ENCODE measurements at regions not wholly inside any gene's neighbourhood (a gene's known extent, or its start where the extent isn't known, plus 50 kb on each side); places are given as distances from the start of the nearest gene placed in this dataset.

DNA sequence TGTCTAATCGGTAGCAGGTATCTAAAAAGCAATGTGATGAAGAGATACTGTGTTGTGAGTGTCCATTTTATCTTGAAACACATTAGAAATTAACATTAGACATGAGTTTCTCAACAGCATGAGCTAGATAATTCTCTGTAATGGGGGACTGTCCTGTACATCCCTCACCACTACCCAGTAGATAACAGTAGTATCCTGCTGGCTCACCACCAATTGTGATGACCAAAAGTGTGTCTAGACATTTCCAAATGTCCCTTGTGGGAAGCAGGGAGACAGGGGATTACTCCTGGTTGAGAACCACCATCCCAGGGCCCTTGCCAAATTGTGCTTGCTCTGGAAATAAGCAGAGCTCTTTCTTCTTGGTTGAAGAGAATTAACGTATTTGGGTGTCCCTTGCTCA lies 239.3 kb downstream of the IRS1 start:
- no peak overlapping the region for H3K4me3 ChIP-seq (ENCODE audit: low read depth, low read length)
- no peaks in the 10 kb centered on the region for H3K27me3 ChIP-seq (ENCODE audit: control insufficient read depth, insufficient read depth, low read length)
- no peaks in the 10 kb centered on the region for H3K9me3 ChIP-seq (ENCODE audit: control insufficient read depth, insufficient read depth, low read length)
- H3K4me1 ChIP-seq (ENCODE audit: control insufficient read depth, insufficient read depth, low read length) = no peaks in the 10 kb centered on the region
- H3K36me3 ChIP-seq (ENCODE audit: control insufficient read depth, insufficient read depth, low read length) = no peaks in the 10 kb centered on the region
- no peak overlapping the region for H3K9ac ChIP-seq (ENCODE audit: low read depth, low read length)

DNA sequence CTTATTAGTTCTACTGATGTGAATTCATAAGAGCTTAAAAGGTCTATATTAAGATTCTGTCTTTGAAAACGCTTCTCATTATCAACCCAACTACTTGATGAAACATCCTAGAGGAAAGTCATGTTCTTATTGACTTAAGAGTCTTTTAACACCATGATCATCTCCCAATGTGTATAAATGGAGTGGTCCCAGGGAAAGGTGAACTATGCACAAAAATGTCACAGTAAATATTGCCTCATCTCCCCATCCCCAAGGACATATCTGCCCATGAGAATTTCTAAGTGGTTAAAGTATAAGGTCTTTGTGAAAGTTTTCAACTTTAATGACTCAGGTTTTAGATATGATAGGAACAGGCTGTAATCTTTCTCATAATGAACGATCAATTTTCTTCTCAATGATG lies 240.1 kb downstream of the IRS1 start:
- no peak overlapping the region for H3K9ac ChIP-seq (ENCODE audit: low read depth, low read length)
- no peaks in the 10 kb centered on the region for H3K27me3 ChIP-seq (ENCODE audit: control insufficient read depth, insufficient read depth, low read length)
- no peak overlapping the region for H3K4me3 ChIP-seq (ENCODE audit: low read depth, low read length)
- no peaks in the 10 kb centered on the region for H3K9me3 ChIP-seq (ENCODE audit: control insufficient read depth, insufficient read depth, low read length)
- H3K4me1 ChIP-seq (ENCODE audit: control insufficient read depth, insufficient read depth, low read length) = no peaks in the 10 kb centered on the region
- no peaks in the 10 kb centered on the region for H3K36me3 ChIP-seq (ENCODE audit: control insufficient read depth, insufficient read depth, low read length)

DNA sequence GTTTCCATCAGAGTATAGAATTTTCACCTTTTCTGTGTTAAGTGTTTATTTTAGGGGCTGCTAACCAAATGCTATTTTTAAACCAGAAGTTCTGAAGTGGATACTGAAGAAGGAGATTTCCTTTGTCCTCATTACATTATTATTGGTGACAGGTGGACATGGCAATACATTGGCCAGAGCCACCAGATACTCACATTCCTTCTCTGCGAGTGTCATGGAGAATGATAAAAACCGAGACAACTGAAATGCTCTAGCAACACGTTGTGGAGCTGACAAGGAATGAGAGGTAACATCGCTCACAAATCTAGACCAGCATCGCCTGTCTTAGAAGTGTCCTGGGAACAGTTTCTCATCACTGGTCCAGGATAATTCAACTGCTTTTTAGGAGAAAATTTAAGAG lies 241.2 kb downstream of the IRS1 start:
- Histone ChIP-seq H3K36me3 (ENCODE audit: control insufficient read depth, insufficient read depth, low read length) (no peaks in the 10 kb centered on the region), H3K9ac (ENCODE audit: low read depth, low read length) (no peak overlapping the region), H3K4me3 (ENCODE audit: low read depth, low read length) (no peak overlapping the region), H3K27me3 (ENCODE audit: control insufficient read depth, insufficient read depth, low read length) (no peaks in the 10 kb centered on the region), H3K4me1 (ENCODE audit: control insufficient read depth, insufficient read depth, low read length) (no peaks in the 10 kb centered on the region), H3K9me3 (ENCODE audit: control insufficient read depth, insufficient read depth, low read length) (no peaks in the 10 kb centered on the region)

DNA sequence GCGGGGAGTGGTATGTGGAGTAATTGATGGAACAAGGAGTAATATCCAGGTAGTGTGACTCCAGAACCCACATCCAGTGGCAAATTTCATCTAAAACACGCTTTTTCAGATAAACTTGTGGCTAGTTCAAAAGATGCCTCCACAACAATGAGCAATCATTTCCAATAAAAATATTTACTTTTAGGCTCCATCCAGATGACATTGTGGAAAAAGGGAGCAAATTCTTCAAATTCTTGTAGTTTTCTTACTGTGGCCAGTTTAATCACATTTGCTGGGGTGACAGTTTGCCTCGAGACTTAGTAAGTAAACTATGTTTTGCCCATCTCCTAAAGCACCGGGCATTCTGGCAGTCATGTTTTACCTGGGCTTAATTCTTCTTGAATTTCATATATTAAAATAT lies 243.6 kb downstream of the IRS1 start:
- no peak overlapping the region for H3K9ac ChIP-seq (ENCODE audit: low read depth, low read length)
- no peaks in the 10 kb centered on the region for H3K27me3 ChIP-seq (ENCODE audit: control insufficient read depth, insufficient read depth, low read length)
- peaks cover 4% of the 10 kb centered on the region for H3K4me1 ChIP-seq (ENCODE audit: control insufficient read depth, insufficient read depth, low read length)
- no peak overlapping the region for H3K4me3 ChIP-seq (ENCODE audit: low read depth, low read length)
- H3K9me3 ChIP-seq (ENCODE audit: control insufficient read depth, insufficient read depth, low read length) = no peaks in the 10 kb centered on the region
- H3K36me3 ChIP-seq (ENCODE audit: control insufficient read depth, insufficient read depth, low read length) = no peaks in the 10 kb centered on the region

DNA sequence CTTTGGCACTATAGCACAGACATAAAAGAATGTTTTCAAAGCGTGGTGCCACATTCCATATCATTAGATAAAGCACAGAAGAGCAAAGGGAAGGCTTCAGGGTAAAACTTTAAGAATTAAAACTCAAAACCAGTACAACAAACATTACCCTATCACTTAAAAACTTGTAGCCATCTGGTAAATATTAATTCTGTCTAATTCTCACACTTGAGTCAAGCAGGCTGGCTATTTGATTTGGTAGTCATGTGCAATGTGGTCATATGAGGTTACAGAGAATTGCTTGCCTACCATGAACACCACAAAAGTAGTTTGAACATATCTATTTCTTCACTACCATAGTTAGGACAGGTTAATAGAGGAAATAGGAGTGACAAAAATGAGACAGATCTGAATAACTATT lies 244.9 kb downstream of the IRS1 start:
- Histone ChIP-seq H3K4me3 (ENCODE audit: low read depth, low read length) (no peak overlapping the region), H3K27me3 (ENCODE audit: control insufficient read depth, insufficient read depth, low read length) (no peaks in the 10 kb centered on the region), H3K9ac (ENCODE audit: low read depth, low read length) (no peak overlapping the region), H3K36me3 (ENCODE audit: control insufficient read depth, insufficient read depth, low read length) (no peaks in the 10 kb centered on the region), H3K4me1 (ENCODE audit: control insufficient read depth, insufficient read depth, low read length) (peaks cover 4% of the 10 kb centered on the region), H3K9me3 (ENCODE audit: control insufficient read depth, insufficient read depth, low read length) (no peaks in the 10 kb centered on the region)

DNA sequence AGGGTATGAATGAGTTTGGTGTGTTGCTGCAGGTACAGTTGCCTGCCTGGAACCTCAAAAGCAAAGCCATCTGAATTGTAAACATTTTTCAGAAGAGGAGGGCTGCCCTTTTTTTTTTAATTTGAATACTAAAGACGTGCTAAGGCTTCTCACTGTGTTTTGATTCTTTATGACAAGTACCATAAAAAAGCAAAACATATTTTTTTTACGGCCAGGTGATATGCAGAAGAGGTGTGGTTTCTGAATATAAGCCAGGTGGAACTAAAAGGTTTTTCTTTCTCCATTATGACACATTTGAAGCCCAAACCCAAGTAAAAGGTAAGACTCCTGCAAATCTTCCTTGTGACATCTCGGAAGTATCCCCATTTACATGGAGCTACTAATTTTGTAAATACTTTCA lies 246.3 kb downstream of the IRS1 start:
- H3K36me3 ChIP-seq (ENCODE audit: control insufficient read depth, insufficient read depth, low read length) = no peaks in the 10 kb centered on the region
- no peaks in the 10 kb centered on the region for H3K9me3 ChIP-seq (ENCODE audit: control insufficient read depth, insufficient read depth, low read length)
- H3K4me3 ChIP-seq (ENCODE audit: low read depth, low read length) = no peak overlapping the region
- peaks cover 4% of the 10 kb centered on the region for H3K4me1 ChIP-seq (ENCODE audit: control insufficient read depth, insufficient read depth, low read length)
- H3K27me3 ChIP-seq (ENCODE audit: control insufficient read depth, insufficient read depth, low read length) = no peaks in the 10 kb centered on the region
- no peak overlapping the region for H3K9ac ChIP-seq (ENCODE audit: low read depth, low read length)

DNA sequence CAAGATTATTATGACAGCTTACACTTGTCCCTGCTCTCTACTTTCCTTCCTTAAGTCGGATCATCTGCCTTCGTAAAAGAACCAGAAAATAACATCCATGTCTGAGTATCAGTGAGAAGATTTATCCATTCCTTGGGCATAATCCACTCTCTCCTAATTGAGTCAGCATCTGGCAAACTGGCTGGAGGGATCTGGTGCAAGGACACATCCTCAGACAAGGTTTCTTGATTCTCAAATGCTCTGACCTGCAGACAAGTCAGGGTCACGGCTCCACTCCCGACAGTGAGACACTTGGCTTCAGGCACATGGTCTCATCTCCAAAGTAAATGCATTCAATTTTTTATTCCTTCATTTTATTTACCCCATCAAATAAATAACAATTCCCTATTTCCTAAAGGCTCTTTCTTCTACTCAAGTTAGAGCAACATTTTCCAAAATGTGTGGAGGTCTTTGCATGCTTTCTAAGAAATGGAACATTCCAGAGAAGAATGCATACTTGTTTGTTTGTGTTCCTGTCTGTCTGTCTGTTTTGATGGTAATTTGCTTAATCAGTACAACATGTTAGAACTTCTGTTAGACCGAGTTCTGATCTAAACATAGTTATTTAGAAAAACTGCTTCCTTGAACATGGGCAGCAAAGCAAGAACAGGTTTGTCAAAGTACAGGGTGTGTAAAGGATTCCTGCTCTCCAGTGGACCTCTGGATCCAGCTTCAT lies 246.9 kb downstream of the IRS1 start:
- H3K9ac ChIP-seq (ENCODE audit: low read depth, low read length) = no peak overlapping the region
- H3K4me1 ChIP-seq (ENCODE audit: control insufficient read depth, insufficient read depth, low read length) = peaks cover 4% of the 10 kb centered on the region
- no peak overlapping the region for H3K4me3 ChIP-seq (ENCODE audit: low read depth, low read length)
- H3K9me3 ChIP-seq (ENCODE audit: control insufficient read depth, insufficient read depth, low read length) = no peaks in the 10 kb centered on the region
- H3K27me3 ChIP-seq (ENCODE audit: control insufficient read depth, insufficient read depth, low read length) = no peaks in the 10 kb centered on the region
- H3K36me3 ChIP-seq (ENCODE audit: control insufficient read depth, insufficient read depth, low read length) = no peaks in the 10 kb centered on the region

DNA sequence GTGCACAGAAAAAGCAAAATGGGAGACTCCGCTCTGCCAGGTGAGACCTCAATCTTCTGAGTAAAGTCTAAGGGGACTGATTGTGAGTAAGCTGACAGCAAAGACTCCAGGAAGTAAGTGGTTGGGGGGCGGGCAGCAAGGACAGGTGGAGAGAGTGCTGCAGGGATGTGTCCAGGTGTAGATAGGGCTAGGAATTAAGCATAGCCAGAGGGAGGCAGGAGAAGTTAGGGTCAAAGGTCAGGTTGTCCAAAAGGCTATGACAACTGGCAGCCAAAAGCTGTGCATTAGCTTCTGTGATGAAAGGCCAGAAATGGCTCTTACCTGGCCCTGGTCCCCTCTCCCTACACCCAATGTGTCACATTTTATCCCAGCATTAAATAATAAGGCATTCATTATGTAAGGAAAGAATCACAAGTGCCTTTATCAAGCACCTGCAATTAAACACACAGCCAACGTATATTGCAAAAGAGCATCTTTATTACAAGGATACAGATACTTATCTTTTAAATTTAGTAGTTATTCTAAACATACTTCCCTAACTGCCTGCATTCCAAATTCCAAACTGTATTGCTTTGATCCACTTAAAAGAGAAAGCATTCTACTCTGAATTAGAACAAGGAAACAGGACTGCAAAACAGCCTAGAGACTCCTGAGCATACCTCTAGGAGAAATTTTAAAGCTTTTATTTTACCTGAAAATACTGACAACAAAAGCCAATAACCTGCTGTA lies 247.9 kb downstream of the IRS1 start:
- Histone ChIP-seq H3K36me3 (ENCODE audit: control insufficient read depth, insufficient read depth, low read length) (no peaks in the 10 kb centered on the region), H3K4me1 (ENCODE audit: control insufficient read depth, insufficient read depth, low read length) (peaks cover 4% of the 10 kb centered on the region), H3K27me3 (ENCODE audit: control insufficient read depth, insufficient read depth, low read length) (no peaks in the 10 kb centered on the region), H3K9ac (ENCODE audit: low read depth, low read length) (no peak overlapping the region), H3K9me3 (ENCODE audit: control insufficient read depth, insufficient read depth, low read length) (no peaks in the 10 kb centered on the region), H3K4me3 (ENCODE audit: low read depth, low read length) (no peak overlapping the region)

DNA sequence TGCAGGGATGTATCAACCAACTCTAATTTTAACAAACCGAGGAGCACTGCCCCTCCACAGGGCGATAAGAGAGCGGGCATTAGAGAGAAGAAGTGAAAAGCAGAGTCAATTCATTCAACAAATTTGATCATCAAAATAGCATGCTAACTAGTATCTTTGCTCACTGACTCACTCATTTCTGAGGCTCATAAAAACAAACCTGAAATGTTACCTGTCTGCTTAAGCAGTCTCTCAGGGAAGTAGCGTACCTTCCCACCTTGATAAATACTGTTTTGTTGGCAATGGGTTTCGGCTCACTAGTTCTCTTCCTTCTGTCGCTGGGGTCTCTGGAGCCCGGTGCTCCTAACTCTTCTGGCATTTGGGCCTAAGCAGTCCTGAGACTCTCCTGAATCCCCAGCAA lies 248.8 kb downstream of the IRS1 start:
- Histone ChIP-seq H3K9me3 (ENCODE audit: control insufficient read depth, insufficient read depth, low read length) (no peaks in the 10 kb centered on the region), H3K4me3 (ENCODE audit: low read depth, low read length) (no peak overlapping the region), H3K4me1 (ENCODE audit: control insufficient read depth, insufficient read depth, low read length) (peaks cover 4% of the 10 kb centered on the region), H3K27me3 (ENCODE audit: control insufficient read depth, insufficient read depth, low read length) (no peaks in the 10 kb centered on the region), H3K9ac (ENCODE audit: low read depth, low read length) (no peak overlapping the region), H3K36me3 (ENCODE audit: control insufficient read depth, insufficient read depth, low read length) (no peaks in the 10 kb centered on the region)

DNA sequence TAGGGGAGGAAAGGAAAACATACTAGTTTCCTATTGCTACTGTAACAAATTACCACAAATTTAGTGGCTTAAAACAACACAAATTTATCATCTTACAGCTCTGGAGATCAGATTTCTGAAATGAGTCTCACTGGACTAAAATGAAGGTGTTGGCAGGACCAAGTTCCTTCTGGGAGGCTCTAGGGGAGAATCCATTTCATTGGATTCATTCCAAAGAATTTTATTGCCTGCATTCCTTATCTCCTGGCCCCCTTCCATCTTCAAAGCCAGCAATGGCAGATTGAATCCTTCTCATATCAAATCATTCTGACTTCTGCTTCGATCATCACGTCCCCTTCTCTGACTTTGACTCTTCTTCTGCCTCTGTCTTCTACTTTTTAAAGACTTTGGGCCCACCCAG lies 250.9 kb downstream of the IRS1 start:
- Histone ChIP-seq H3K9ac (ENCODE audit: low read depth, low read length) (no peak overlapping the region), H3K4me1 (ENCODE audit: control insufficient read depth, insufficient read depth, low read length) (peaks cover 4% of the 10 kb centered on the region), H3K4me3 (ENCODE audit: low read depth, low read length) (no peak overlapping the region)

DNA sequence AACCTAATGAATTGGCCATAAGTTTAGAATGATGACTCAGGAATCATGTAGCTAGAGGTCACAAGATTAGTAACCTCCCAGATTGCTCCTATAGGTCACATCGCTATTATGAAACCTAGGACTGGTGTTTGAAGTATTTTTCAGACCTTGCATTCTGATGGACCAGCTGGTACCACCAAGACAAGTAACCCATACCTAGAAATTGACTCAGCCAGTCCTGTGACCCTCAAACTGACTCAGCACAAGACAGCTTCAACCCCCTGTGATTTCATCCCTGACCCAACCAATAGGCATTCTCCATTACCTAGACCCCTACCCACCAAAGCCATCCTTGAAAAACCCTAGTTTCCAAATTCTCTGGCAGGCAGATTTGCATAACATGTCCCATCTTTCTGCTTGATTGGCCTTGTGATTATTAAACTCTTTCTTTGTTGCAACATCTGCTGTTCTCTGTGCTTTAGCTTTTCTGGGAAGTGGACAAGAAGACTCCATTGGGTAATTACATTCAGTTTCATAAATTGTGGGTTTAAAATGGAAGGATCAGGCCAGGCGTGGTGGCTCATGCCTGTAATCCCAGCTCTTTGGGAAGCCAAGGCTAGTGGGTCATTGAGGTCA lies 254.9 kb downstream of the IRS1 start:
- H3K9me3 ChIP-seq (ENCODE audit: control insufficient read depth, insufficient read depth, low read length) = no peaks in the 10 kb centered on the region
- no peak overlapping the region for H3K9ac ChIP-seq (ENCODE audit: low read depth, low read length)
- H3K4me3 ChIP-seq (ENCODE audit: low read depth, low read length) = no peak overlapping the region
- H3K27me3 ChIP-seq (ENCODE audit: control insufficient read depth, insufficient read depth, low read length) = no peaks in the 10 kb centered on the region
- H3K4me1 ChIP-seq (ENCODE audit: control insufficient read depth, insufficient read depth, low read length) = no peaks in the 10 kb centered on the region
- H3K36me3 ChIP-seq (ENCODE audit: control insufficient read depth, insufficient read depth, low read length) = no peaks in the 10 kb centered on the region

More for the DNA sequence above, 250.9 kb downstream of the IRS1 start:
- Histone ChIP-seq H3K27me3 (ENCODE audit: control insufficient read depth, insufficient read depth, low read length) (no peaks in the 10 kb centered on the region), H3K9me3 (ENCODE audit: control insufficient read depth, insufficient read depth, low read length) (no peaks in the 10 kb centered on the region), H3K36me3 (ENCODE audit: control insufficient read depth, insufficient read depth, low read length) (no peaks in the 10 kb centered on the region)

All from iPS-15b (cell line).